Breast epithelium (tissue), 3 donors: ENCODE measurements at regions not wholly inside any gene's neighbourhood (a gene's known extent, or its start where the extent isn't known, plus 50 kb on each side); places are given as distances from the start of the nearest gene placed in this dataset.

ENCODE experiments used
- POLR2A ChIP-seq: fragments of 450-650 bp; IDR thresholded peaks from one replicate; pipeline ENCODE4 v1.6.1; 2016; ENCODE audit warnings: antibody characterized with exemption, mild to moderate bottlenecking, moderate library complexity
- POLR2AphosphoS5 ChIP-seq, 3 donors: sonication (generic); formaldehyde crosslinking; IDR thresholded peaks; one replicate each; pipeline ENCODE4 v1.6.1; 2017; ENCODE audit warnings: antibody characterized with exemption in 3 of 3
- TF ChIP-seq, protein P1 (sequence below), 3 donors: fragments of 450-650 bp; IDR thresholded peaks; one replicate each; pipeline ENCODE4 v1.5.1; 2016 to 2017; ENCODE audit warnings: antibody characterized with exemption in 3 of 3, mild to moderate bottlenecking in 3 of 3, moderate library complexity in 3 of 3

DNA sequence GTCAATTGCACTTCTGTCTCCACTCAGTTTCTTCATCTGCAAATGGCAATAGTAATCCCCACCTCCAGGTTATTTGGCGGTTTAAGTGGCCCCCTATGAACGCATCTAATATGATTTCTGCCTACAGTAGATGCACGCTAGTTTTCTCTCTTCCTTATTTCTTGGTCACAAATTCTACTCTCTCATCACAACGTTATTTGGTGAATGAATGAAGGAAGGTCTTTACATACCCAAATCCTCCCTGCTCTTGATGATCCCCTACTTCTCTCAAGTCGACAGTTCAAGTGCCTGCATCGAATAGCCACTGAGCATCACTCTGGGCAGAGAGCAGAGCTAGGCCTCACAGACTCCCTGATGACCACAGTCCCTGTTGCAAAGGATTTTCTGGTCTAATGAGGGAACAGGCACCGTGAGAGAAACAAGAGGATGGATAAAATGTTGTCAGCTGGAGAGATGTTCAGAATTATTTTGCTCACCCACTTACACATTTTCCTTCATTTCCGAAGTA lies 181.2 kb upstream of the SMAD3 start:
- TF ChIP-seq POLR2AphosphoS5 (IDR thresholded peaks at IDR 0.05) (no peak), POLR2A (no peak)
- TF ChIP-seq, protein P1, sequence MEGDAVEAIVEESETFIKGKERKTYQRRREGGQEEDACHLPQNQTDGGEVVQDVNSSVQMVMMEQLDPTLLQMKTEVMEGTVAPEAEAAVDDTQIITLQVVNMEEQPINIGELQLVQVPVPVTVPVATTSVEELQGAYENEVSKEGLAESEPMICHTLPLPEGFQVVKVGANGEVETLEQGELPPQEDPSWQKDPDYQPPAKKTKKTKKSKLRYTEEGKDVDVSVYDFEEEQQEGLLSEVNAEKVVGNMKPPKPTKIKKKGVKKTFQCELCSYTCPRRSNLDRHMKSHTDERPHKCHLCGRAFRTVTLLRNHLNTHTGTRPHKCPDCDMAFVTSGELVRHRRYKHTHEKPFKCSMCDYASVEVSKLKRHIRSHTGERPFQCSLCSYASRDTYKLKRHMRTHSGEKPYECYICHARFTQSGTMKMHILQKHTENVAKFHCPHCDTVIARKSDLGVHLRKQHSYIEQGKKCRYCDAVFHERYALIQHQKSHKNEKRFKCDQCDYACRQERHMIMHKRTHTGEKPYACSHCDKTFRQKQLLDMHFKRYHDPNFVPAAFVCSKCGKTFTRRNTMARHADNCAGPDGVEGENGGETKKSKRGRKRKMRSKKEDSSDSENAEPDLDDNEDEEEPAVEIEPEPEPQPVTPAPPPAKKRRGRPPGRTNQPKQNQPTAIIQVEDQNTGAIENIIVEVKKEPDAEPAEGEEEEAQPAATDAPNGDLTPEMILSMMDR (IDR thresholded peaks at IDR 0.05) = no peak
